H1 (cell line): ENCODE measurements at regions not wholly inside any gene's neighbourhood (a gene's known extent, or its start where the extent isn't known, plus 50 kb on each side); places are given as distances from the start of the nearest gene placed in this dataset.

Source experiments
- CTCF ChIA-PET: fragments of 300-600 bp; sonication (Branson Sonifier 250); formaldehyde crosslinking; loops from one replicate; lab custom pipeline; 2021; ENCODE audit not compliant: partially characterized antibody; lab: Charles Lee
- POLR2A ChIA-PET: fragments of 300-600 bp; sonication (Branson Sonifier 250); formaldehyde crosslinking; loops from one replicate; lab custom pipeline; 2021; ENCODE audit warnings: inconsistent platforms; ENCODE audit not compliant: partially characterized antibody; lab: Charles Lee
- DNase-seq, 2 experiments: peaks; one replicate each; pipeline versions ENCODE4 v3.0.0 to v3.0.0-alpha.2; 2010 to 2022; ENCODE audit warnings: low spot score in 2 of 2, low read depth in 1 of 2, mixed read lengths in 1 of 2
- FAIRE-seq: peaks from 2 replicates; lab custom pipeline; 2011; peaks lifted over from hg19 to GRCh38; lab: Jason Lieb, UNC
- H2AFZ ChIP-seq: 2 replicates; pipeline ENCODE4 v1.8.1; 2012; ENCODE audit warnings: low read length, inconsistent platforms
- H2AK5ac ChIP-seq: 2 replicates; pipeline ENCODE4 v1.6.1; 2013; ENCODE audit warnings: low read depth, low read length
- H2BK120ac ChIP-seq: replicated peaks from 2 replicates; pipeline ENCODE3; 2013; ENCODE audit warnings: low read depth, low read length, inconsistent platforms
- H2BK12ac ChIP-seq: 2 replicates; pipeline ENCODE4 v1.6.1; 2013; ENCODE audit warnings: low read depth, low read length
- H2BK15ac ChIP-seq: 2 replicates; pipeline ENCODE4 v1.6.1; 2013; ENCODE audit warnings: low read length
- H2BK20ac ChIP-seq: 2 replicates; pipeline ENCODE4 v1.6.1; 2013; ENCODE audit warnings: low read length
- H2BK5ac ChIP-seq: 2 replicates; pipeline ENCODE4 v1.6.1; 2013; ENCODE audit warnings: low read depth, low read length
- H3K14ac ChIP-seq: 2 replicates; pipeline ENCODE4 v1.6.1; 2013; ENCODE audit warnings: inconsistent platforms; ENCODE audit not compliant: insufficient read length
- H3K18ac ChIP-seq: 2 replicates; pipeline ENCODE4 v1.6.1; 2013; ENCODE audit warnings: low read length; ENCODE audit errors: extremely low read depth
- H3K23ac ChIP-seq: 2 replicates; pipeline ENCODE4 v1.6.1; 2013; ENCODE audit warnings: inconsistent platforms; ENCODE audit not compliant: insufficient read length
- H3K23me2 ChIP-seq: 2 replicates; pipeline ENCODE4 v1.6.1; 2013; ENCODE audit warnings: low read depth, low read length
- H3K27ac ChIP-seq: 2 replicates; pipeline ENCODE4 v1.6.1; 2011; ENCODE audit warnings: low read depth, low read length, inconsistent platforms
- H3K27me3 ChIP-seq, 4 experiments: replicated peaks in 1 of 4; 1 replicate in 1 of 4; 2 replicates in 3 of 4; pipeline versions ENCODE4 v1.6.1 to v1.8.1; 2011 to 2013; ENCODE audit warnings: low read length in 3 of 4, mild to moderate bottlenecking in 3 of 4, inconsistent platforms in 2 of 4, mixed read lengths in 2 of 4, moderate library complexity in 1 of 4; ENCODE audit not compliant: control insufficient read depth in 3 of 4, insufficient read depth in 3 of 4; ENCODE audit errors: extremely low read depth in 1 of 4
- H3K36me3 ChIP-seq, 4 experiments: 2 replicates each; pipeline versions ENCODE4 v1.6.1 to v1.8.1; 2011 to 2013; ENCODE audit warnings: mild to moderate bottlenecking in 4 of 4, low read length in 3 of 4, moderate library complexity in 2 of 4, control low read depth in 1 of 4, inconsistent platforms in 1 of 4; ENCODE audit not compliant: insufficient read depth in 4 of 4, control insufficient read depth in 2 of 4
- H3K4ac ChIP-seq: replicated peaks from 2 replicates; pipeline ENCODE3; 2013; ENCODE audit warnings: low read length, low read depth, mixed read lengths, inconsistent platforms; ENCODE audit not compliant: insufficient read length
- H3K4me1 ChIP-seq, 4 experiments: replicated peaks in 1 of 4; 1 replicate in 1 of 4; 2 replicates in 3 of 4; pipeline versions ENCODE4 v1.6.1 to v1.8.1; 2011 to 2013; ENCODE audit warnings: low read length in 3 of 4, inconsistent platforms in 2 of 4, mixed read lengths in 1 of 4; ENCODE audit not compliant: insufficient read depth in 4 of 4, control insufficient read depth in 3 of 4
- H3K4me2 ChIP-seq, 2 experiments: 2 replicates each; pipeline versions ENCODE4 v1.6.1 to v1.8.1; 2011 to 2013; ENCODE audit warnings: low read depth in 2 of 2, low read length in 2 of 2, control low read depth in 1 of 2, inconsistent platforms in 1 of 2, mild to moderate bottlenecking in 1 of 2; ENCODE audit not compliant: insufficient read depth in 1 of 2
- H3K4me3 ChIP-seq, 4 experiments: fragments of 200-600, 300-600 bp in 1 of 4; sonication (generic), shearing (Covaris generic), sonication (Bioruptor Twin) in 1 of 4; 2 replicates each; pipeline versions ENCODE4 v1.5.1 to v1.8.1; 2011 to 2016; ENCODE audit warnings: low read length in 4 of 4, low read depth in 3 of 4, control low read depth in 2 of 4, inconsistent platforms in 2 of 4, mild to moderate bottlenecking in 2 of 4, mixed read lengths in 1 of 4, moderate library complexity in 1 of 4; ENCODE audit not compliant: insufficient read depth in 2 of 4; ENCODE audit errors: extremely low read depth in 1 of 4
- H3K56ac ChIP-seq: replicated peaks from 2 replicates; pipeline ENCODE3; 2013; ENCODE audit warnings: low read depth, mild to moderate bottlenecking, mixed read lengths, low read length, inconsistent platforms; ENCODE audit not compliant: insufficient read length
- H3K79me1 ChIP-seq: 2 replicates; pipeline ENCODE4 v1.6.1; 2013; ENCODE audit warnings: low read depth, low read length, control low read depth
- H3K79me2 ChIP-seq, 2 experiments: 2 replicates each; pipeline versions ENCODE4 v1.6.1 to v1.8.1; 2012 to 2013; ENCODE audit warnings: low read length in 2 of 2, mild to moderate bottlenecking in 2 of 2, inconsistent platforms in 1 of 2; ENCODE audit not compliant: insufficient read depth in 2 of 2, control insufficient read depth in 1 of 2
- H3K9ac ChIP-seq, 4 experiments: replicated peaks in 1 of 4; 1 replicate in 1 of 4; 2 replicates in 3 of 4; pipeline versions ENCODE4 v1.6.1 to v1.8.1; 2011 to 2013; ENCODE audit warnings: low read depth in 3 of 4, low read length in 3 of 4, control low read depth in 2 of 4, mild to moderate bottlenecking in 2 of 4, moderate library complexity in 2 of 4, inconsistent platforms in 1 of 4; ENCODE audit errors: extremely low read depth in 1 of 4
- H3K9me3 ChIP-seq, 2 experiments: 2 replicates each; pipeline versions ENCODE4 v1.6.1 to v1.8.1; 2012 to 2013; ENCODE audit warnings: mild to moderate bottlenecking in 2 of 2, moderate library complexity in 2 of 2, control low read depth in 1 of 2, inconsistent platforms in 1 of 2, low read depth in 1 of 2, low read length in 1 of 2, mixed read lengths in 1 of 2; ENCODE audit not compliant: insufficient read depth in 2 of 2
- H4K20me1 ChIP-seq, 2 experiments: replicated peaks in 1 of 2; 2 replicates each; pipeline versions ENCODE3 to v1.8.1; 2011 to 2013; ENCODE audit warnings: inconsistent platforms in 2 of 2, low read length in 2 of 2, mild to moderate bottlenecking in 1 of 2; ENCODE audit not compliant: insufficient read depth in 2 of 2, control insufficient read depth in 1 of 2
- H4K5ac ChIP-seq: 2 replicates; pipeline ENCODE4 v1.6.1; 2013; ENCODE audit warnings: low read length, low read depth, mixed read lengths, inconsistent platforms; ENCODE audit not compliant: insufficient read length
- H4K8ac ChIP-seq: 2 replicates; pipeline ENCODE4 v1.8.0; 2013; ENCODE audit warnings: mild to moderate bottlenecking, moderate library complexity, low read length, inconsistent platforms; ENCODE audit not compliant: insufficient read depth; ENCODE audit errors: extremely low read depth
- H4K91ac ChIP-seq: replicated peaks from 2 replicates; pipeline ENCODE3; 2013; ENCODE audit warnings: low read length, mixed read lengths, inconsistent platforms; ENCODE audit not compliant: insufficient read length
- PHF8 ChIP-seq: fragments of 200-600 bp; sonication (generic); conservative IDR thresholded peaks from 2 replicates; pipeline ENCODE4 v1.7.1; 2012; ENCODE audit warnings: low read depth, mild to moderate bottlenecking, inconsistent platforms, low read length, moderate library complexity
- WGBS, 2 experiments: shearing (Covaris generic) in 1 of 2; methylation state at CpG; one replicate each; pipeline versions ENCODE4 v1.1.6 to v1.1.7; 2013 to 2015; ENCODE audit warnings: low lambda C conversion rate in 2 of 2, mixed read lengths in 2 of 2, inconsistent platforms in 1 of 2, low coverage in 1 of 2, missing lambda C conversion rate in 1 of 2; ENCODE audit not compliant: insufficient replicate concordance in 2 of 2, insufficient coverage in 1 of 2, insufficient read length in 1 of 2; ENCODE audit errors: extremely low coverage in 1 of 2, missing lambda C conversion rate in 1 of 2; 5-methylcytosine and 5-hydroxymethylcytosine counted together

GRCh38 chr6:56758553-56758952, 115.9 kb upstream of the DST start:
- Histone ChIP-seq H3K14ac (no peak overlapping the region), H4K5ac (no peak overlapping the region), H4K20me1 (peaks cover 2 to 7% of the 10 kb centered on the region in 2 experiments), H3K23ac (no peak overlapping the region), H3K27me3 (no peaks in the 10 kb centered on the region)
- CTCF ChIA-PET: interaction anchor here (0.6 to 7.5 kb wide), 19 partner anchors 9 to 388 kb away, joined by 3 to 102 read pairs (median 5); partner anchors contain the start of gene DST
- DNase-seq: no peak
- TF ChIP-seq PHF8: no peak
- TF ChIP-seq, all 59 proteins: peak for 0
- 78% methylated on average over 2 of the region's 2 CpGs; no CpG with 5 or more reads in 1 of the 2 experiments for WGBS, 2 experiments
- Histone ChIP-seq H3K4ac (no peak overlapping the region), H2BK12ac (no peak overlapping the region; the same call in 1 of the 2 replicates), H3K18ac (no peak overlapping the region), H2AFZ (no peak overlapping the region), H3K79me2 (peaks cover 7 to 91% of the 10 kb centered on the region in 2 experiments; a peak in 3 of 4 replicates), H2BK20ac (no peak overlapping the region), H3K4me2 (no peak overlapping the region), H2AK5ac (peak overlapping the region; percentile 82), H3K79me1 (peaks cover 5% of the 10 kb centered on the region), H2BK15ac (no peak overlapping the region), H3K4me1 (peaks cover 0 to 18% (median 12%) of the 10 kb centered on the region in 4 experiments; a peak in 6 of 7 replicates), H3K36me3 (no peaks in the 10 kb centered on the region), H2BK5ac (no peak overlapping the region), H3K23me2 (no peaks in the 10 kb centered on the region), H3K9me3 (no peaks in the 10 kb centered on the region), H3K9ac (no peak overlapping the region; a peak in 1 of 7 replicates), H3K56ac (no peak overlapping the region), H4K8ac (no peak overlapping the region), H4K91ac (no peak overlapping the region), H3K27ac (0 out of 2 replicates have a peak overlapping the region, but pooled peaks have one; percentile 7), H2BK120ac (no peak overlapping the region), H3K4me3 (no peak overlapping the region)
- FAIRE-seq: no peak
- POLR2A ChIA-PET: interaction anchor here (0.7 to 1.2 kb wide), 2 partner anchors 8 to 41 kb away, joined by 3 read pairs; no protein-coding TSS in a partner anchor
